IPS DF 19.7 (cell line): ENCODE measurements at regions not wholly inside any gene's neighbourhood (a gene's known extent, or its start where the extent isn't known, plus 50 kb on each side); places are given as distances from the start of the nearest gene placed in this dataset.
"Not testable (repeated sequence)": the region's sequence is repeated elsewhere in the genome, so short reads cannot be mapped to it uniquely, and the experiment has no call there.

Source experiments
- DNase-seq: peaks from one replicate; pipeline ENCODE4 v3.0.0-alpha.2; 2013; ENCODE audit warnings: low read depth, low spot score

DNA sequence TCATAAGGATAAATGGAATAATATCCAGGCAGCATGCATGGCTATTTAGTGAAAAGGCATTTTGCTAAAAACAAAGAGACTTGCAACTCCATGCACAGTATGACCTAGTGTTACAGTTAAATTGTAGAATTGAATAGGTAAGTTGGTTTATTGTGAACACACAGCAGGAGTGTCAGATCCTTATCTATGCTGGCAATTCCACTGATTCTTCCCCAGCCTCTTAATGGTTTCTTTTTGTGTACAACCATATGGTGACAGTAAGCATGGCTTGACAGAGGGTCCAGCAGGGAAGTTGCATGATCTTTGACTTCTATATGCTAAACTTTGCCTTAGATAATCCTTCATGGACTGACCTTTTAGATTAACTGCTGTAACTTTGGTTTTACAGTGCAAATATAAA is 936.6 kb upstream of the EPHA5 start:
- no peak for DNase-seq

DNA sequence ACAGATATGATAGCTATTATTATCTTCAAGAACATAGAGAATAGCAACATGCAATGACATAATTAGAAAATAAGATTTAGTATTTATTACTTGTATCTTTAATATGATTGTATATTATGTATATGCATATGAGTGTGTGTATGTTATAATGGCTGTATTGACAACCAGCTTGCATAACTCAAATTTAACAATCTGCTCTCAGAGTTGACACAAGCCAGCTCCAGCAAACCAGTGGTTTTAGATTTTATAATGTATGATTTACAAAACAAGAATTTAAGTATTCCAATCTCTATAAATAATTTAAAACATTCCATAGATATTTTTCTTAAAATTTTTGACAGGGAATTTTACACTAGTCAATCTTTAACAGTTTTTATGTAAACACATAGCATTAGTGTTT is 935.9 kb upstream of the EPHA5 start:
- no peak for DNase-seq

- no peak for DNase-seq
Observed at GRCh38 chr4:66604192-66604591, 933.9 kb upstream of the EPHA5 start.

DNA sequence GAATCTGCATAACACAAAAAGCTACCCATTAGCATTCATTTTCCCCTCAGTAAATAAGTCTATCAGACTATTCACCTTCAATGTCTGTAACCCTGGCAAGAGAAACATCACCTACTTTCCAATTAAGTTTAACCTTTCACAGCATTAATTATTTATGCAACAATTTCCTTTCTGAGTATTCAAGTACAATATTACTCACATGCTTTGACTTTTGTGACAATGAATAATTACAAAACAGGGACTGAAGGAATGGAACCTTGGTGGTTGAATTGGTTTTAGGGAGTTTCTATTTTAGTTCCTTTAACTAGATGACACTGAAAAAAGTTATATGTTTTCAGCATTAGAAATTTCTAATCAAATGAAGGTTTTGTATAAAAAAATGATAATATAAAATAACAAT is 932.3 kb upstream of the EPHA5 start:
- no peak for DNase-seq

GRCh38 chr4:66591968-66592367 is 921.7 kb upstream of the EPHA5 start:
- DNase-seq, result no peak

GRCh38 chr4:66590488-66591215 is 920.4 kb upstream of the EPHA5 start:
- DNase-seq, result no peak

DNA sequence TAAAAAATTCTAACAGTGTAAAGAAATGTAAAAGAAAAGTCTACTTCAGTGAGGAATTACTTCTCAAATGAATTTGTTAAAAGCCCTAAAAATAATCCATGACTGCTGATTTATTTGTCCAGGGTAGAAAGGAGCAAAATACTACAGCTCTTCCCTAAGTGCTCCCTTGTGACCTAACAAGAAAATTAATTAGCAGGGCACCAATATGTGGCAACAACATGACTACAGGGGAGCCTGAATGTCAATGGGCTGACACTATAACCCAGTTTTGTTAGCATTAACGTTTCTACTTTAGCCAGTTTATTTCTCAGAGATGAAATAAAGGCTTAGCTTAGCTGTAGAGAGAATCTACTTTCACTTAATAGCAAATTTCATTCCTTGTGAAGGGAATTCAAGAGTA is 918.9 kb upstream of the EPHA5 start:
- no peak for DNase-seq

- DNase-seq, result no peak
Observed at GRCh38 chr4:66585767-66586166, 915.5 kb upstream of the EPHA5 start.

GRCh38 chr4:66577922-66578321 is 907.6 kb upstream of the EPHA5 start:
- DNase-seq, result no peak

- no peak for DNase-seq
Observed at GRCh38 chr4:66575008-66575696, 904.9 kb upstream of the EPHA5 start.

DNA sequence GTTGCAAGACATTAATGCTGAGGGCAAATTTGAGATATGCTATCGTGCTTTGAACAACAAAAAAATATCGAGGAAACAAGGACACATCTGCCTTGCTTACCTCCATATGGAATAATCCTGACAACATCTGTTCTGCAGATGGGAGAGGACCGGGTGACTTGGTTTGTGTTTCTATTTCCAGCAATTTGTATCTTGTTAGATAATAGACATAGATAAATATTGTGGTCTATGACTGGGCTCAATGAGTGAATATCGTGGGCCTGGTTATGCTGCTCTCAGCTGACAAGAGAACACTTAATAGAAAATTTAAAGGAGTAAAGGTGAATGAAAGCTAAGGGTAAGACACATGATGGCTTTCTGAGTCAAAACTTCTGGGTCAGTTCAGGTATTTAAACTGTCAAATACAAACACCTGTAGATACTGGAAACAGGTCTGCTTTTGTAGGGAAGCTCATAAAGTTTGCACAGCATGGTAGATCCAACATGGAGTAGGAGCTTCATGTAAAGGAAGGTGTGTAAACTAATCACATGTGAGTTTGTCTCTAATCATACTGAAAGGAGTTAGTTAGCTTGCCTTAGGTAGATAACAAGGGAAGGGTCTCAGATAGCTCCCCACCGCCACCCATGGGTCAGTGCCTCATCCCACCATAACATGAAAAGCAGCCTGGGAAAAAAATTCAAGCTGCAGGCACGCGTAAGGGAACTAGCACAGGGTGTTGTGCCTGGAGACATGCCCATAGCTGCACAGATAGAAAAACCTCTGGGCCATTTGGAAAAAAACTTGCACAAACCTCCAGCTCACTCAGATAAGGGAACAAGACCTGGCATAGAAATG is 904.1 kb upstream of the EPHA5 start:
- no peak for DNase-seq

DNA sequence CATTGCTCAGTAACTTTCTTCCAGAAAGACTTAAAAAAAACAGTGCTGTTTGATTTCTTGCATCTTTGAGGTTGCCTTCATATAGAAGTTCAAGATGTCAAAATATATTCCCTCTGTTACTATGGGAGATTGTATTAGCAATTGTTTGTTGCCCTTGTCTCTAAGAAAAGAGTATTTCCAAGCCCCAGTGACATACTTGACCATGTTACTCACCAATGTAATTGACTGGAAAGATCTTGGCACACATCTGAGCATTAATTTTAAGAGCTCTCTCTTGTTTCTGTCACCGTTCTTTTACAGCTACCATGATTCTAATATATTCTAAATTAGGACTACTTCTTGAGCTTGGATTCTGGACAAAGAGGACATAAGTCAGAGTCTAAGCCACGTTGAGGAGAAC is 902.7 kb upstream of the EPHA5 start:
- no peak for DNase-seq

GRCh38 chr4:66571145-66571695 is 900.9 kb upstream of the EPHA5 start:
- DNase-seq, result no peak

GRCh38 chr4:66569228-66569627 is 898.9 kb upstream of the EPHA5 start:
- DNase-seq, result no peak

DNA sequence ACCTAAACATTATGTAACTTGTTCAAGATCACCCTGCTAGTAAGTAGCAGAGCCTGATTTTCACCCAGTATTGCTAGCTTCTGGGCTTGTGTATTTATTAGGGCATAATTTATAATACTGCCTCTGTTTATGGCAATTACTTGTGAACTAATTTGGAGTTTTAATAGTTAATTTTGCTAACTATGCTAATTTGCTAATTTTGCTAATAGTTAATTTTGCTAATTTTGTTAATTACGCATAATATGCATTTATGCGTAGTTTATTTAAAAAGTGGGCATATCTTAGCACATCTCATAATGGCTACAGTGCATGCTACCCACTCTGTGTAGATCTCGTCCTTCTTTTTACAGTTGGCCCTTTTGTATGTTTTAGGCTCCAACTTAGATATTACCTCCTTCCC is 898.1 kb upstream of the EPHA5 start:
- no peak for DNase-seq

DNA sequence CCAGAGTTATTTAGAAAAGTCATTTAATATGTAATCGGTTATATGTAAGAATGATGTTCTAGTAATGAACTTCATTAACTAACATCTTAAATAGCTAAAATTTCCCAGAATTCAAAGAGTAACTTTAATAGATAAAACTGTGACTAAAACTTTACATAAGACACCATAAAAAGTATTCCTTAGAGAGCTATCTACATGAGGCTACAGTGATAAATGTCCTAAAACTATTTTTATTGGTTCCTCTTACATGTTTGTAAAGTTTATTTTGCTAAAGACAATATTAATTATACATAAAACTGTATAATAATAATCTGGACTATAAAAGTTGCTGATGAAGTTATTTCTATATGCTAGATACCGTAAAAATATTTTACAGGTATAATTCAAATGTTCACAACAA is 897.7 kb upstream of the EPHA5 start:
- no peak for DNase-seq

- no peak for DNase-seq
Observed at GRCh38 chr4:66567551-66567950, 897.3 kb upstream of the EPHA5 start.

DNA sequence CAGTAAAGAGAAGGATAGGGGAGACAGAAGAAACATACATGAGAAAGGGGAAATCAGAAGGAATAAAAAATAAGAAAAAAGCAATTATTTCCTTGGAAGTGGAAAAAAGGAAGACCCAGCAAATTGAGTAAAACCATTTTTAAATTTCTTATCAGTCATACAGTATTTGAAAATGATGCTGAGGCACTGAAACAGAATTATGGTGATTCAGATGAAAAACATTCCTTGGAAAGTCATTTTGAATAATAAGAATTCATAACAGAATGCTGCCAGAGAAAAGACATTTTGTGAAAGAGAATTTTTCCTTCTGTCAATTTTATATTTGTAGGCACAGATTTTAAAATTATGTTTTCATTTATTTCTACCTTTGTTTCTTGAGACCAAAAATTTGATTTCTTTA is 895.5 kb upstream of the EPHA5 start:
- no peak for DNase-seq

- no peak for DNase-seq
Observed at GRCh38 chr4:66564901-66565651, 894.8 kb upstream of the EPHA5 start.

DNA sequence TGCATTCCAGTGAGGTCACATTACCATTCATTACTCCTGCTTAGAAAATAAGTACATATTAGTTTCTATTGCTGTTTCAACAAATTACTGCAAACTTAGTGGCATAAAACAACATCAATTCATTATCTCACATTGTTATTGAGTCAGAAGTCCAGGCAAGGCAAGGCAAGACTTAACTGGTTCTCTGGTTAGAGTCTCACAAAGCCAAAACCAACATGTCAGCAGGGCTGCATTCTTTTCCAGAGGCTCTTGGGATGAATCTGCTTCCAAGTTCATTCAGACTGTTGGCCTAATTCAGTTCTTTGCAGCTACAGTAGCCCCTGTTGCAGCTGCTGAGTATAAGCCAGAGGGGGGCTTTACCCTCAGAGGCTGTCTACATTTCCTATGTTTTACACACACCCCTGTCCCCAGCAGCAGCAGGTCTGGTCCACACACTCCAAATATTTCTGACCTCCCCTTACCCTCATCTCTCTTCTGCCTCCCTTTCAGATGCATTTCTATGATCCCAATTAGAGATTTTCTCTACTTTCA is 892.1 kb upstream of the EPHA5 start:
- DNase-seq, result no peak

GRCh38 chr4:66561465-66562053 is 891.3 kb upstream of the EPHA5 start:
- not testable (repeated sequence) for DNase-seq
